ENCODE measurements at regions not wholly inside any gene's neighbourhood (a gene's known extent, or its start where the extent isn't known, plus 50 kb on each side); places are given as distances from the start of the nearest gene placed in this dataset.

DNA sequence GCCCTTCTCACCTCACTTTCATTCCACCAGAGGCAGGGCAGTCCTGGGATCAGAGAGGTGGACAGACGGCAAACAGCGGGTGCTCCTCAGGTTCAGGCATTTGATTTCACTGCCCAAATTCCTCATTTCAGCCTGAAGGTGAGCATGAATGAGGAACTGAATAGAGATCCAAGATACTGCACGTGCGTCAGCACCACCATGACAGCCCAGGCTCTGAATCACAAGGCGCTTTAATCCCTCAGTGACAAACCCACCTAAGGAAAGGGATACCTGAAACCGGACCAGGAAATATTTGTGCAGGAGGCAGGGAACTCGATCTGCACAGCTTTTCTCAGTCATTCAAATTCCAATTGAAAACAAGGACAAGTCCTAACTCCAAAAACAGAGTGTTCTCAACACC, 174.8 kb upstream of the HEY2 start:
- TF ChIP-seq, protein P1, sequence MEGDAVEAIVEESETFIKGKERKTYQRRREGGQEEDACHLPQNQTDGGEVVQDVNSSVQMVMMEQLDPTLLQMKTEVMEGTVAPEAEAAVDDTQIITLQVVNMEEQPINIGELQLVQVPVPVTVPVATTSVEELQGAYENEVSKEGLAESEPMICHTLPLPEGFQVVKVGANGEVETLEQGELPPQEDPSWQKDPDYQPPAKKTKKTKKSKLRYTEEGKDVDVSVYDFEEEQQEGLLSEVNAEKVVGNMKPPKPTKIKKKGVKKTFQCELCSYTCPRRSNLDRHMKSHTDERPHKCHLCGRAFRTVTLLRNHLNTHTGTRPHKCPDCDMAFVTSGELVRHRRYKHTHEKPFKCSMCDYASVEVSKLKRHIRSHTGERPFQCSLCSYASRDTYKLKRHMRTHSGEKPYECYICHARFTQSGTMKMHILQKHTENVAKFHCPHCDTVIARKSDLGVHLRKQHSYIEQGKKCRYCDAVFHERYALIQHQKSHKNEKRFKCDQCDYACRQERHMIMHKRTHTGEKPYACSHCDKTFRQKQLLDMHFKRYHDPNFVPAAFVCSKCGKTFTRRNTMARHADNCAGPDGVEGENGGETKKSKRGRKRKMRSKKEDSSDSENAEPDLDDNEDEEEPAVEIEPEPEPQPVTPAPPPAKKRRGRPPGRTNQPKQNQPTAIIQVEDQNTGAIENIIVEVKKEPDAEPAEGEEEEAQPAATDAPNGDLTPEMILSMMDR (conservative IDR thresholded peaks at IDR 0.05; ENCODE audit: low read depth, low read length) = no peak
- TF ChIP-seq EZH2phosphoT487 (IDR thresholded peaks at IDR 0.05; ENCODE audit: borderline replicate concordance, low read length) = no peak

All from PC-3 (cell line).